ENCODE measurements at regions not wholly inside any gene's neighbourhood (a gene's known extent, or its start where the extent isn't known, plus 50 kb on each side); places are given as distances from the start of the nearest gene placed in this dataset.

- TF ChIP-seq CTCF (IDR thresholded peaks at IDR 0.05; ENCODE audit: low read depth, low read length, missing control alignments): no peak
- no peak for DNase-seq (ENCODE audit: low read depth)
- H3K4me3 ChIP-seq (ENCODE audit: low read depth, low read length): no peak overlapping the region
Measured at GRCh38 chr2:236797411-236797810, 227.8 kb downstream of the ACKR3 start.

GRCh38 chr2:236798491-236798890 lies 228.9 kb downstream of the ACKR3 start:
- H3K4me3 ChIP-seq (ENCODE audit: low read depth, low read length): no peak overlapping the region
- no peak for TF ChIP-seq CTCF (IDR thresholded peaks at IDR 0.05; ENCODE audit: low read depth, low read length, missing control alignments)
- no peak for DNase-seq (ENCODE audit: low read depth)

- DNase-seq (ENCODE audit: low read depth): no peak
- TF ChIP-seq CTCF (IDR thresholded peaks at IDR 0.05; ENCODE audit: low read depth, low read length, missing control alignments): no peak
- no peak overlapping the region for H3K4me3 ChIP-seq (ENCODE audit: low read depth, low read length)
Measured at GRCh38 chr2:236799391-236800026, 229.9 kb downstream of the ACKR3 start.

- no peak for TF ChIP-seq CTCF (IDR thresholded peaks at IDR 0.05; ENCODE audit: low read depth, low read length, missing control alignments)
- no peak for DNase-seq (ENCODE audit: low read depth)
- no peak overlapping the region for H3K4me3 ChIP-seq (ENCODE audit: low read depth, low read length)
Measured at GRCh38 chr2:236802862-236803261, 233.2 kb downstream of the ACKR3 start.

GRCh38 chr2:236803621-236804020 lies 234.0 kb downstream of the ACKR3 start:
- TF ChIP-seq CTCF (IDR thresholded peaks at IDR 0.05; ENCODE audit: low read depth, low read length, missing control alignments): no peak
- DNase-seq (ENCODE audit: low read depth): no peak

GRCh38 chr2:236805800-236806531 lies 236.3 kb downstream of the ACKR3 start:
- no peak for DNase-seq (ENCODE audit: low read depth)
- no peak overlapping the region for H3K4me3 ChIP-seq (ENCODE audit: low read depth, low read length)
- no peak for TF ChIP-seq CTCF (IDR thresholded peaks at IDR 0.05; ENCODE audit: low read depth, low read length, missing control alignments)

More at GRCh38 chr2:236803621-236804020, 234.0 kb downstream of the ACKR3 start:
- H3K4me3 ChIP-seq (ENCODE audit: low read depth, low read length): no peak overlapping the region

Data from GM12864 (cell line).